Osteocyte (in vitro differentiated cells): ENCODE measurements at regions not wholly inside any gene's neighbourhood (a gene's known extent, or its start where the extent isn't known, plus 50 kb on each side); places are given as distances from the start of the nearest gene placed in this dataset.

ENCODE experiments used
- DNase-seq: peaks from one replicate; pipeline ENCODE4 v3.0.0; 2021; ENCODE audit warnings: mixed read lengths; ENCODE audit not compliant: unreplicated experiment; ENCODE audit errors: extremely low spot score
- H3K27ac Mint-ChIP-seq: one replicate; pipeline ENCODE4 v1.8.0; 2021; ENCODE audit warnings: mild to moderate bottlenecking, mixed read lengths; ENCODE audit not compliant: unreplicated experiment
- H3K27me3 Mint-ChIP-seq: one replicate; pipeline ENCODE4 v1.8.0; 2021; ENCODE audit warnings: mixed read lengths; ENCODE audit not compliant: unreplicated experiment
- H3K36me3 Mint-ChIP-seq: one replicate; pipeline ENCODE4 v1.8.0; 2021; ENCODE audit warnings: mixed read lengths; ENCODE audit not compliant: unreplicated experiment
- H3K4me1 Mint-ChIP-seq: one replicate; pipeline ENCODE4 v1.8.0; 2021; ENCODE audit warnings: mixed read lengths; ENCODE audit not compliant: unreplicated experiment
- H3K4me3 Mint-ChIP-seq: one replicate; pipeline ENCODE4 v1.8.0; 2021; ENCODE audit warnings: mild to moderate bottlenecking, moderate library complexity, mixed read lengths; ENCODE audit not compliant: unreplicated experiment
- H3K9me3 Mint-ChIP-seq: one replicate; pipeline ENCODE4 v1.8.0; 2021; ENCODE audit warnings: mixed read lengths; ENCODE audit not compliant: unreplicated experiment
- TF ChIP-seq, protein P1 (sequence below): fragments of 200-600 bp; sonication (generic); IDR thresholded peaks from 2 replicates; pipeline ENCODE4 v1.5.0; 2021; ENCODE audit warnings: antibody characterized with exemption, mild to moderate bottlenecking, moderate library complexity

GRCh38 chr18:78547817-78548216, 431.8 kb upstream of the SALL3 start:
- no peaks in the 10 kb centered on the region for H3K27me3 Mint-ChIP-seq
- no peak overlapping the region for H3K4me3 Mint-ChIP-seq
- no peaks in the 10 kb centered on the region for H3K4me1 Mint-ChIP-seq
- no peak overlapping the region for H3K27ac Mint-ChIP-seq
- H3K36me3 Mint-ChIP-seq, result no peaks in the 10 kb centered on the region
- no peak for DNase-seq
- TF ChIP-seq, protein P1, sequence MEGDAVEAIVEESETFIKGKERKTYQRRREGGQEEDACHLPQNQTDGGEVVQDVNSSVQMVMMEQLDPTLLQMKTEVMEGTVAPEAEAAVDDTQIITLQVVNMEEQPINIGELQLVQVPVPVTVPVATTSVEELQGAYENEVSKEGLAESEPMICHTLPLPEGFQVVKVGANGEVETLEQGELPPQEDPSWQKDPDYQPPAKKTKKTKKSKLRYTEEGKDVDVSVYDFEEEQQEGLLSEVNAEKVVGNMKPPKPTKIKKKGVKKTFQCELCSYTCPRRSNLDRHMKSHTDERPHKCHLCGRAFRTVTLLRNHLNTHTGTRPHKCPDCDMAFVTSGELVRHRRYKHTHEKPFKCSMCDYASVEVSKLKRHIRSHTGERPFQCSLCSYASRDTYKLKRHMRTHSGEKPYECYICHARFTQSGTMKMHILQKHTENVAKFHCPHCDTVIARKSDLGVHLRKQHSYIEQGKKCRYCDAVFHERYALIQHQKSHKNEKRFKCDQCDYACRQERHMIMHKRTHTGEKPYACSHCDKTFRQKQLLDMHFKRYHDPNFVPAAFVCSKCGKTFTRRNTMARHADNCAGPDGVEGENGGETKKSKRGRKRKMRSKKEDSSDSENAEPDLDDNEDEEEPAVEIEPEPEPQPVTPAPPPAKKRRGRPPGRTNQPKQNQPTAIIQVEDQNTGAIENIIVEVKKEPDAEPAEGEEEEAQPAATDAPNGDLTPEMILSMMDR, result no peak
- H3K9me3 Mint-ChIP-seq, result peaks cover 47% of the 10 kb centered on the region

GRCh38 chr18:78548261-78549058, 431.2 kb upstream of the SALL3 start:
- TF ChIP-seq, protein P1, result no peak
- Mint-ChIP-seq H3K27ac (no peak overlapping the region), H3K4me3 (no peak overlapping the region), H3K4me1 (no peaks in the 10 kb centered on the region), H3K9me3 (peaks cover 49% of the 10 kb centered on the region), H3K36me3 (no peaks in the 10 kb centered on the region), H3K27me3 (no peaks in the 10 kb centered on the region)
- no peak for DNase-seq

DNA sequence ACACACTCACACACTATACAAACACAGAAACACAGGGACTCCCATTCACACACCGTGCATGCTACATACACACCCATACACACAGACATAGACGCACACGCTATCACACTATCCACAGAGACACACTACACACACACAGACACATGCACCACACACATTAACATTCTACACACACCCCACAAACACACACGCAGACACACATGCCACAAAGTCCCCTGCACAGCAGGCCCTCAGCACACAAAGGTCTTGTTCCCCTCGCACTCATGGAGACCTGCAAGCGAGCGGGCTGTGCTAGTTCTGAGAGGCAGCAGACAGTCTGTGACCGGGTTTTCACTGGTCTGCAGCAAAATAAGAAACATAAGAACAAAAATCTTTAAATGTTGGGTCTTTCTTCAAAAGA, 429.6 kb upstream of the SALL3 start:
- peaks cover 55% of the 10 kb centered on the region for H3K9me3 Mint-ChIP-seq
- H3K27me3 Mint-ChIP-seq, result no peaks in the 10 kb centered on the region
- H3K4me1 Mint-ChIP-seq, result no peaks in the 10 kb centered on the region
- H3K4me3 Mint-ChIP-seq, result no peak overlapping the region
- DNase-seq, result no peak
- TF ChIP-seq, protein P1, result no peak
- no peak overlapping the region for H3K27ac Mint-ChIP-seq
- no peaks in the 10 kb centered on the region for H3K36me3 Mint-ChIP-seq

DNA sequence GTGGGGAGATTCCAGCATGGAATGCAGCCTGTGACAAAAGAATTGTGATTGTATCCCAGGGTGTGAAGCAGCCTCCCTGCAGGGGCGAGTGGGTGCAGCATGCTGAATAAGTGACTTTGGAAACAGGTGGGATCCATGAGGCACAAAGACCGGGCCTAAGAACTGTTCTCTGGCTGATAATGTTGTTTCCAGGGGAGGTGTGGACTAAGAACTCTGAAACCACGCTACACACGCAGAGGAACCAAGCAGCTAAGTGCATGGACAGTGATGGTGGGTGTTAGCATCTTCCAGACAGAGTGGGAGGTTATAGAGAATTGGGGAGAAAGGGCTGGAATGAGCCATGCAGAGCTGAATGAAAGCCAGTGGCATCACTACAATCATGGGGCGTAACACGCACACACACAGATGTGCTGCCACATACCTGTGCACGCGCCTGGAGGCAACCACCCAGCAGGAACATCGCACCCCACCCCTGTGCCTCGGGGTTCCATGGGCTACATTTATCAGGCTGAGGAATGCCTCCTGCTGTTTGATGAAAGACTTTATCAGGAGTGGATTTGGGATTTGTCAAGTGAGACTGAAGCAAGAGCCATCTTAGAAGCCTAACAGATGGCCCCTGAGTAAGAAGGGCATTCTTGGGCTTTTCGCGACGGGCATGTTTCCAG, 424.5 kb upstream of the SALL3 start:
- TF ChIP-seq, protein P1, result no peak
- no peaks in the 10 kb centered on the region for H3K27me3 Mint-ChIP-seq
- DNase-seq, result no peak
- H3K4me1 Mint-ChIP-seq, result no peaks in the 10 kb centered on the region
- no peak overlapping the region for H3K27ac Mint-ChIP-seq
- no peaks in the 10 kb centered on the region for H3K36me3 Mint-ChIP-seq
- H3K9me3 Mint-ChIP-seq, result peaks cover 45% of the 10 kb centered on the region
- no peak overlapping the region for H3K4me3 Mint-ChIP-seq

GRCh38 chr18:78557371-78557770, 422.2 kb upstream of the SALL3 start:
- H3K36me3 Mint-ChIP-seq, result no peaks in the 10 kb centered on the region
- TF ChIP-seq, protein P1, result no peak
- peaks cover 45% of the 10 kb centered on the region for H3K9me3 Mint-ChIP-seq
- H3K27me3 Mint-ChIP-seq, result no peaks in the 10 kb centered on the region
- H3K27ac Mint-ChIP-seq, result no peak overlapping the region
- no peak overlapping the region for H3K4me3 Mint-ChIP-seq
- no peak for DNase-seq
- H3K4me1 Mint-ChIP-seq, result no peaks in the 10 kb centered on the region
